ENCODE measurements at regions not wholly inside any gene's neighbourhood (a gene's known extent, or its start where the extent isn't known, plus 50 kb on each side); places are given as distances from the start of the nearest gene placed in this dataset.

DNA sequence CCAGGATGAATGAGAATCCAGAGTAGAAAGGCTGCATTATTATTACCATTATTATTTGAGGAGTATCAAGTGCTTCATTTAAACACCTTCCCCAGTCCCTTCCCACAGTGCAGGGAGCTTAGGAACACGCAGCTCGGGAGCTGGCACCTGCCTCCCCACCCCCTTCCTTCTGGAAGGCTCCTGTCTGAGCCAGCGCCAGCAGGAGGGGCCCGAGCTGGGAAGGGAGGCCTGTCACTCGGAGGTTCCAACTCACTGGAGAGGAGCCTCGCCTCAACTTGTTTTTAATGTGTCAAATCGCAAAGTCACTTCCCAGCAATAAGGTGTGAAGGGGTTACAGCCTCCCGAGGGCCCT lies 156.4 kb upstream of the IRX4 start:
- intact Hi-C loops (cut with DNase I): no loop called here
- no peaks in the 10 kb centered on the region for H3K9me3 ChIP-seq
- H3K27me3 ChIP-seq (replicated peaks; ENCODE audit: insufficient read depth): no peaks in the 10 kb centered on the region
- peak; percentile 59 for DNase-seq (ENCODE audit: low spot score)
- no peaks in the 10 kb centered on the region for H3K36me3 ChIP-seq
- peak overlapping the region in 1 of 2 donors; percentile 29 for H3K27ac ChIP-seq
- 47% methylated on average over 8 of the region's 8 CpGs for WGBS
- TF ChIP-seq POLR2A (IDR thresholded peaks at IDR 0.05) (no peak), POLR2AphosphoS5 (IDR thresholded peaks at IDR 0.05) (peak; percentile 40)
- TF ChIP-seq, protein P1, sequence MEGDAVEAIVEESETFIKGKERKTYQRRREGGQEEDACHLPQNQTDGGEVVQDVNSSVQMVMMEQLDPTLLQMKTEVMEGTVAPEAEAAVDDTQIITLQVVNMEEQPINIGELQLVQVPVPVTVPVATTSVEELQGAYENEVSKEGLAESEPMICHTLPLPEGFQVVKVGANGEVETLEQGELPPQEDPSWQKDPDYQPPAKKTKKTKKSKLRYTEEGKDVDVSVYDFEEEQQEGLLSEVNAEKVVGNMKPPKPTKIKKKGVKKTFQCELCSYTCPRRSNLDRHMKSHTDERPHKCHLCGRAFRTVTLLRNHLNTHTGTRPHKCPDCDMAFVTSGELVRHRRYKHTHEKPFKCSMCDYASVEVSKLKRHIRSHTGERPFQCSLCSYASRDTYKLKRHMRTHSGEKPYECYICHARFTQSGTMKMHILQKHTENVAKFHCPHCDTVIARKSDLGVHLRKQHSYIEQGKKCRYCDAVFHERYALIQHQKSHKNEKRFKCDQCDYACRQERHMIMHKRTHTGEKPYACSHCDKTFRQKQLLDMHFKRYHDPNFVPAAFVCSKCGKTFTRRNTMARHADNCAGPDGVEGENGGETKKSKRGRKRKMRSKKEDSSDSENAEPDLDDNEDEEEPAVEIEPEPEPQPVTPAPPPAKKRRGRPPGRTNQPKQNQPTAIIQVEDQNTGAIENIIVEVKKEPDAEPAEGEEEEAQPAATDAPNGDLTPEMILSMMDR (IDR thresholded peaks at IDR 0.05): no peak
- H3K4me1 ChIP-seq (replicated peaks): no peaks in the 10 kb centered on the region
- H3K4me3 ChIP-seq: no peak overlapping the region

DNA sequence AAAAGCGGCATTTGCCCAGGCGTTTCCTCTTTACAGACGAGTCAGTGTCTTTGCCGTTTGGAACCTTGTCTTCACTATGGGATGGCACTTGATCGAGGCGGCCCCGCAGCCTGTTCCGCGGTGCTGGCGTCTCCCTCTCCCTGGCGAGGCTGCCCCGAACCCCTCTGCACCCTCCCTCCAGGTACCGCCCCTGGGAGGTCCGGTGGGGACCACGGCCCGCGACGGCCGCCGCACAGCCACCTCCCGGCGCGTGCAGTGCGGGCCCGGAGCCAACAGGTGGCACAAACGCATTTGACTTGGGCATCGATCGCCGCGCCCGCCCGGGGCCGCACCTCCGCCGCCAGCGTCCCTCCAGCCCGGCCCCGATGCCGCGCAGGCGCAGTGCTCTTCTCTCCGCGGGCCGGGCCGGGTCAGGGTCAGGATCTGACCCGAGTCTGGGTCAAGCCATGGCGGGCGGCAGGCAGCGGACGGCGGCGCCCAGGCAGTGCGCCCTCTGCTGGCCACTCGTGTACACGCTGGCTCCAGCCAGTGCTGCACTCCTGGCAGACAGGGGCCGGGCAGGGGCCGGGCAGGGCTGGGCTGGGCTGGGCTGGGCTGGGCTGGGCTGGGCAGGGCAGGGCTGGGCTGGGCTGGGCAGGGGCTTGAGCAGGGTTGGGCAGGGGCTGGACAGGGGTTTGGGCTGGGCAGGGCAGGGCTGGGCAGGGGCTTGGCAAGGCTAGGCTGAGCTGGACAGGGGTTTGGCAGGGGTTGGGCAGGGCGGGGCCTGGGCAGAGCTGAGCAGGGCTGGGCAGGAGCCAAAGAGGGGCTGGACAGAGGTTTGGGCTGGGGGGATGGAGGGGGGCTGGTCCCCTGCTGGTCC lies 155.8 kb upstream of the IRX4 start:
- intact Hi-C loops (cut with DNase I): no loop called here
- Histone ChIP-seq H3K27me3 (replicated peaks; ENCODE audit: insufficient read depth) (no peaks in the 10 kb centered on the region), H3K4me3 (peak overlapping the region; percentile 37 to 39), H3K9me3 (no peaks in the 10 kb centered on the region), H3K4me1 (replicated peaks) (no peaks in the 10 kb centered on the region), H3K27ac (peak overlapping the region; percentile 12 to 29), H3K36me3 (no peaks in the 10 kb centered on the region)
- 5% methylated on average over 52 of the region's 58 CpGs for WGBS
- DNase-seq (ENCODE audit: low spot score): peak; percentile 48
- TF ChIP-seq, protein P1 (IDR thresholded peaks at IDR 0.05): peak; percentile 80 to 91 (median 84)
- TF ChIP-seq POLR2AphosphoS5 (IDR thresholded peaks at IDR 0.05): no peak

DNA sequence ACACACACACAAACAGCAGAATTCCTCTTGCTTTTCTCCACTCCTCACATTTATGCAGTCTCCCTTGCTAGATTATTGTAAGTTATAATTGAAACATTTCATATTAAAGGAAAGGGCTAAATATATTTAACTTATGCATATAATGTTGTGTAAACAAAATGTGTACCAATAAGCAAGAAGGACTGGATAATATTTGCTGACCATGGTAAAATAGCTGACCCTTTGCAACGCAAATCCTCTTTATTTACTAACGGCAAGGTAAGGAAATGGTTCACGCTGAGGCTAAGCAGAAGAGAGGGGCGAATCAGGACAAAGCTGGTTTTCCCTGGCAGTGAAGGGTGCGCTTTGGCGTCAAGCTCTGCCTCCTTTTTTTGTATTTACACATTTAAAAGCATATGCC lies 154.2 kb upstream of the IRX4 start:
- H3K9me3 ChIP-seq: no peaks in the 10 kb centered on the region
- H3K27me3 ChIP-seq (replicated peaks; ENCODE audit: insufficient read depth): no peaks in the 10 kb centered on the region
- DNase-seq (ENCODE audit: low spot score): no peak
- H3K4me1 ChIP-seq (replicated peaks): no peaks in the 10 kb centered on the region
- no peak overlapping the region for H3K27ac ChIP-seq
- TF ChIP-seq, protein P1 (IDR thresholded peaks at IDR 0.05): no peak
- TF ChIP-seq POLR2A (IDR thresholded peaks at IDR 0.05) (no peak), POLR2AphosphoS5 (IDR thresholded peaks at IDR 0.05) (no peak)
- WGBS: 95% methylated on average over 6 of the region's 6 CpGs
- no peak overlapping the region for H3K4me3 ChIP-seq
- H3K36me3 ChIP-seq: no peaks in the 10 kb centered on the region
- intact Hi-C loops (cut with DNase I): no loop called here

DNA sequence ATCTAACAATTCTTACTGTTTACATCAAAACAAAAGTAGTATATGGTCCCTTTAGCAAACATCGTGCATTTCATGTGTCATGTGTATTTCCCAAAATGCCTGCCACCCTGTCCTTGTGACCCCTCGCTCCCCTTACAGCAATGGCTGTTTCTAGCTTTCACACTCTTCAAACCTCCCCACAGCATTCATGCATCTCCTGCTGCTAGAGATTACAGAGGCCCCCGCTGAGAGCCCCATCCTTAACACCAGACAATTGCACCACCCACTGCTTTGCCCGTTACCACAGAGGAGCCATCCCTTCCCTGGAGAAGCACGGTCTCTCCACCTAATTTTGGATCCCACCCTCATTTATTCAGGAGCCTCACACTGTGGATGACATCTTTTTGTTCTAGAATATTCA lies 149.7 kb upstream of the IRX4 start:
- no peaks in the 10 kb centered on the region for H3K27me3 ChIP-seq (replicated peaks; ENCODE audit: insufficient read depth)
- no peak overlapping the region for H3K27ac ChIP-seq
- H3K9me3 ChIP-seq: no peaks in the 10 kb centered on the region
- no peak for DNase-seq (ENCODE audit: low spot score)
- TF ChIP-seq POLR2AphosphoS5 (IDR thresholded peaks at IDR 0.05) (no peak), POLR2A (IDR thresholded peaks at IDR 0.05) (no peak)
- TF ChIP-seq, protein P1 (IDR thresholded peaks at IDR 0.05): no peak
- H3K4me3 ChIP-seq: no peak overlapping the region
- 85% methylated on average over 5 of the region's 5 CpGs for WGBS
- H3K4me1 ChIP-seq (replicated peaks): no peaks in the 10 kb centered on the region
- H3K36me3 ChIP-seq: no peaks in the 10 kb centered on the region
- intact Hi-C loops (cut with DNase I): no loop called here

DNA sequence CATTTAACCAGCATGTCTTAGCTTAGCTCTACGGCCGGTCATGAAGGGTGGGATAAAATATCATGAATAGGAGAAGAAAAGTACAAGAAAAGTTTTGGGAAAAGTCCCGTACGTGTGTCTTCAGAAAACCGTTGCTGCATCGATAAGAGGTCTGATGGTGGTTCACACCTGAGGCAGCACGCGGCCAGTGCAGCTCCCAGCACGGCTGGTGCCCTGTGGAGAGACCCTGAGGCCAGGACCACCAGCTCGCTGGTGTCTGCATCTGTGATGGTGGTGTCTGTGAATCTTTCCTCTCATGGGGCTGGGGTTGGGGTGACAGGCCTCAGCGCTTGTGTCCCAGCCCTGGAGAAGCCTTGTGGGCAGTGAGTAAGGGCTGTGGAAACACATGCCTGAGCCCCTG lies 148.9 kb upstream of the IRX4 start:
- WGBS: 95% methylated on average over 11 of the region's 11 CpGs
- Histone ChIP-seq H3K27ac (no peak overlapping the region), H3K9me3 (no peaks in the 10 kb centered on the region), H3K4me1 (replicated peaks) (no peaks in the 10 kb centered on the region), H3K4me3 (no peak overlapping the region), H3K27me3 (replicated peaks; ENCODE audit: insufficient read depth) (no peaks in the 10 kb centered on the region), H3K36me3 (no peaks in the 10 kb centered on the region)
- TF ChIP-seq POLR2AphosphoS5 (IDR thresholded peaks at IDR 0.05): no peak
- intact Hi-C loops (cut with DNase I): no loop called here
- DNase-seq (ENCODE audit: low spot score): no peak
